NCI-H2196 (cell line): ENCODE measurements at regions not wholly inside any gene's neighbourhood (a gene's known extent, or its start where the extent isn't known, plus 50 kb on each side); places are given as distances from the start of the nearest gene placed in this dataset.
A peak's percentile ranks its signal among the peaks of the same experiment; 100 is the strongest.

Source experiments
- DNase-seq: peaks from one replicate; lab custom pipeline; 2025; ENCODE audit not compliant: unreplicated experiment; lab: John Stamatoyannopoulos, UW

DNA sequence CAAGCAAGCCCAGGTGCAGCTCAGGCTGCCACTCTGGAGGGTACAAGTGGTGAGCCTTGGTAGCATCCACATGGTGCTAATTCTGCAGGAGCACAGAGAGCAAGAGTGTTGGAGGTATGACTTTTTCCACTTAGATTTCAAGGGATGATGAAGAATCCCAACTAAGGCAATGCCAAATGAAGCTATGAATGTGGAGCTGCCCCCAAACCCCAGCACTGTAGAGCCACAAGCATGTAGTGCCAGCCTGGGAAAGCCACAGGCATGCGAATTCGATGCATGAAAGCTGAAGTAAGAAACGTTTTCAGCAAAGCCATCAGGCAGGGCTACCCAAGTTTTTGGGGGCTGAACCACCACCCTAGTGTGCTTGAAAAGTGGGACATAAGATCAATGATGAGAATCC, 251.1 kb downstream of the HAO1 start:
- no peak for DNase-seq

- no peak for DNase-seq
These were observed 248.5 kb downstream of the HAO1 start for GRCh38 chr20:7691647-7692269.

GRCh38 chr20:7692478-7692877, 247.8 kb downstream of the HAO1 start:
- no peak for DNase-seq

GRCh38 chr20:7693761-7694160, 246.5 kb downstream of the HAO1 start:
- DNase-seq = no peak

GRCh38 chr20:7695051-7695495, 245.2 kb downstream of the HAO1 start:
- no peak for DNase-seq

DNA sequence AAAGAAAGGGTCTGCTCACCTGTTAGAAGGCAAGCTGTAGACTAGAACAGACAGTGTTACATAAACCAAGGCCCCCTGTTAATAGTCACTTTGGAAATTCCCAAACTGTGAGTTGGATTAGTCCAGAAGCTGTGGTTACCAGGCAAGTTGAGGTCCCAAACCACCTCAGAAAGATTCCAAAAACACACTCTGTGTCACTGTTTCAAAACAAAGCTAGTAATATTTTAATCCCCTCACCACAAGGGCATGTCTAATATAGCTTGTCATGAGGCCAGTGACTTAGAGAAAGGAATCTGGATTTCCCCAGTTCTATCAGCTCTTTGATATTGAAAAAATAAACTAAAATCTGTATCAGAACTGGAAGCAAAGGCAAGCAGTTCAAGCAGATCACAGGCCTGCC, 244.6 kb downstream of the HAO1 start:
- no peak for DNase-seq

- no peak for DNase-seq
These were observed 243.9 kb downstream of the HAO1 start for GRCh38 chr20:7696311-7696710.

DNA sequence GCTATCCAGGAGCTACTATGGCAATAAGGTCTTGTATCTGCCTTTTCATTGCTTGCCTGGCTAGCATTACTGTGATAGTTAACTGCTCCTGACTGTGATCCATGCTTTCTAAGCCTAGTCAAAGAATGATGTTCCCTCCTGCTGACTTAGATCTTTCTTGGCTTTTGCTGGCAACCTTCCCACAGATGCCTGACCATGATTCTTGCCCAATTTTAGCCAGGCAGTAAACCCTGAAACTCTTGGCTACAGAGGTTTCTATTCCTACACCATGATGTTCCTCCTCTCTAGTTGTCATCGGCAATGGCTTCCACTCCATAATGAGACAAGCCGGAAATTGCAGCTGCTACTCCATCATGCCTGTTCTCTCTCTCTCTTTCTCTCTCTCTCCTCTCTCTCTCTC, 238.1 kb downstream of the HAO1 start:
- no peak for DNase-seq

GRCh38 chr20:7703551-7703961, 236.7 kb downstream of the HAO1 start:
- DNase-seq = peak; percentile 40

DNA sequence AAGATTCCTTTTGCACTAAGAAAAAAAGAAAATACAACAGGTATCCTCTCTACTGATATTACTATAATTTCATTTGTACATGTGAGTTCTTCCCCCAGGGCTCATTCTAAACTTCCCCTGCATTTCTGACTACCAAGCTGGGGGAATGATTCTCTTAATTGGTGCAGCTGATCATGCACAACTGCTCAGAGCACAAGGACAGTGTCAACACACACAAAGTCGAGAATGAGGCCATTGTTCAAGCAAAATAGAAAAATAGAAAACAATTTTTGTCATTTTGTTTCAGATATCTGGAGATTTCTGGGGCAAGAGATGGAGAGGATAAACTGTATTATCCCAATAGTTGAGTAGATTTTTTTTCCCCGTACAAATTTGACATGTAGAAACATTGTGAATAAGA, 236.3 kb downstream of the HAO1 start:
- DNase-seq = no peak

- no peak for DNase-seq
These were observed 232.1 kb downstream of the HAO1 start for GRCh38 chr20:7708112-7708511.

- DNase-seq = no peak
These were observed 231.5 kb downstream of the HAO1 start for GRCh38 chr20:7708782-7709181.

DNA sequence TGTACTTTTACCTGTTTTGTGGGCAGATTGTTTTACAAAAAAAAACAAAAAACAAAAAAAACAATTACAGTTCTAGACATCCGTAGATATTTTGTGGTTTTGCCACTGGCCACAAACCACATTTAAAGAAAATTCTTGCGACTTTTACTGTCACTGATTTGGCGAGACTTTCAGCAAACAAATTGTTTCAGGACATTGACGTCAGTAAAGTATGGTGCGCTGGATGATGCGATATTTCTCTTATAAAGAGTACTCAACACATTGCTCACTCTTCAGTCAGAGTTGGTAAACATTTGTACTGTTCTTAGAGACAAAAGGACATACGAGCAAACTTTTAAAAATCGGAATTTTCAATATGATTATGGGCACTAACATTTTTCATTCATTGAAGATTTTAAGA, 229.8 kb downstream of the HAO1 start:
- no peak for DNase-seq

GRCh38 chr20:7712661-7713060, 227.6 kb downstream of the HAO1 start:
- no peak for DNase-seq

DNA sequence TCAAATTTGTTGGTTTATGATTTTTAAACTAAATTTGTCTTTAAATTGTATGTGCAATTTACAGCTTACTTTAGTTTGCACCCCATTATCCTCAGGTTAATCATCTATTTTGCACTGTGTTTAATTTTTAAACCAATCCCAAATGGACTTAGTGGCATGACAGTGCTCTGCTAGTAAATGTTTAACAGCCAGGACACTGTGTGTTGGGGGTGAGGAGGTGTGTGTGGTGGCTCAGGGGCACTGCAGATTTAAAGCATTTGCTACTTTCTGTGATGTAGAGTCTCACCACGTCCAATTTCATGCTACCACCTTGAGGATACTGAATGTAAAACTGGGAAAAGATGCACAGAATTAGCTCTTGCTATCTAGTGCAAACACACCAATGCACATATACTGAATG, 225.7 kb downstream of the HAO1 start:
- DNase-seq = no peak

DNA sequence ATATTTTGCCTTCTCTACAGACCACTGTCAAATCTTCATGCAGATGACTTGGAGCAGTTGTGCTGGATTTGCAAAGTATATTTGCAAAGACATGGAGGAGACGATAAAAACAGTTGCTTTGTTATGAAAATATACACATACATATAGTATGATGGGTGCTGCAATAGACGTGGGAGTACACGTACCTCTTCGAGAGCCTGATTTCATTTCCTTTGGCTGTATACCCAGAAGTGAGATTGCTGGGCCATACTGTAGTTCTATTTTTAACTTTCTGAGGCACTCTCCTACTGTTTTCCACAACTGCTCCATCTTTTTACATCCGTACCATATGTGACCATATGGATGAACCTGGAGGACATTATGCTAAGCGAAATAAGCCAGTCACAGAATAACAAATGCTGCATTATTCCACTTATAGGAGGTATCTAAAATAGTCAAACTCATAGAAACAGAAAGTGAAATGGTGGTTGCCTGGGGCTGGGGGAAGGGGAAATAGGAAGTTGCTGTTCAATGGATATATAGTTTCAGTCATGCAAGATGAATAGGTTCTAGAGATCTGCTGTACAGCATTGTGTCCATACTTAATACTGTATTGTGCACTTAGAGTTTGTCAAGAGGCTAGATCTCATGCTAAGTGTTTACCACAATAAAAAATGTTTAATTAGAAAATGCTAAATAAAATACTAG, 223.8 kb downstream of the HAO1 start:
- no peak for DNase-seq

GRCh38 chr20:7722564-7722963, 217.7 kb downstream of the HAO1 start:
- DNase-seq = no peak

GRCh38 chr20:7723284-7723683, 217.0 kb downstream of the HAO1 start:
- DNase-seq = no peak

GRCh38 chr20:7728338-7728737, 211.9 kb downstream of the HAO1 start:
- no peak for DNase-seq

GRCh38 chr20:7734216-7734615, 206.0 kb downstream of the HAO1 start:
- DNase-seq = no peak

DNA sequence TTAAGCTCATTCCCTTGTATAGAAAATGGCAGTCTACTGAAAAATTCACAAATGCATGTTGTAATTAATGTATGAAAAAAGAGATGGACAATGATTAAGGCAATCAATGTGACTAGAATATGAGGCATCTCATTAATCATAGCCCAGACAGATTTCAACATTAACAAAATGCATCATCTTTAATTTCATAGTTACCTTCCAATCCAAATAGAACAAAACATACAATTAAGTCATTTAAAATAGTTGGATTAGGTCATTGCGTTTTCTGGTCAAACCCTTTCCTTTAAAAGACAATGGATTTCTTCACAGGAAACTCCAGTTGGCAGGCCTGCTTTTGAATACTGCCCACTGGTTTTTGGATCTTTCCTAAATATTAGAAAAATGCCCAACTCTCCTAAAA, 203.9 kb downstream of the HAO1 start:
- no peak for DNase-seq

GRCh38 chr20:7741866-7742265, 198.4 kb downstream of the HAO1 start:
- no peak for DNase-seq

GRCh38 chr20:7742479-7742878, 197.8 kb downstream of the HAO1 start:
- DNase-seq = no peak
